Heart left ventricle (tissue), 16 donors: ENCODE measurements at regions not wholly inside any gene's neighbourhood (a gene's known extent, or its start where the extent isn't known, plus 50 kb on each side); places are given as distances from the start of the nearest gene placed in this dataset.
A peak's percentile ranks its signal among the peaks of the same experiment; 100 is the strongest.

Experiments used
- ATAC-seq, 4 donors: fragments of 200-7000 bp; cut with Tn5 transposase; one replicate each; pipeline ENCODE4 v1.9.1; 2020 to 2022; ENCODE audit warnings: moderate library complexity in 4 of 4, mild to moderate bottlenecking in 3 of 4, moderate number of reproducible peaks in 1 of 4
- DNase-seq, 5 donors: peaks; one replicate each; pipeline ENCODE4 v3.0.0-alpha.2; 2020
- H3K27ac ChIP-seq, 12 donors: fragments of 200-600 bp; sonication (generic) in 4 of 12; one replicate each; pipeline versions ENCODE4 v1.5.0 to v1.8.0; 2016 to 2022; ENCODE audit warnings: mild to moderate bottlenecking in 2 of 12
- H3K27me3 ChIP-seq, 9 donors: fragments of 200-600 bp; sonication (generic) in 2 of 9; one replicate each; pipeline versions ENCODE4 v1.5.1 to v1.8.0; 2016 to 2022; ENCODE audit warnings: mild to moderate bottlenecking in 3 of 9
- H3K36me3 ChIP-seq, 9 donors: fragments of 200-600 bp; sonication (generic) in 2 of 9; one replicate each; pipeline versions ENCODE4 v1.5.0 to v1.8.0; 2018 to 2022; ENCODE audit warnings: mild to moderate bottlenecking in 2 of 9
- H3K4me1 ChIP-seq, 12 donors: fragments of 200-600 bp; sonication (generic) in 4 of 12; one replicate each; pipeline versions ENCODE4 v1.5.0 to v1.8.0; 2016 to 2022; ENCODE audit warnings: mild to moderate bottlenecking in 3 of 12
- H3K4me3 ChIP-seq, 12 donors: fragments of 200-600 bp; sonication (generic) in 4 of 12; one replicate each; pipeline versions ENCODE4 v1.5.0 to v1.8.0; 2017 to 2022; ENCODE audit warnings: mild to moderate bottlenecking in 9 of 12, moderate library complexity in 4 of 12
- H3K9me3 ChIP-seq, 12 donors: fragments of 200-600 bp; sonication (generic) in 4 of 12; one replicate each; pipeline versions ENCODE4 v1.5.0 to v1.8.0; 2016 to 2022; ENCODE audit warnings: mild to moderate bottlenecking in 1 of 12
- CTCF ChIP-seq, 12 donors: fragments of 200-600 bp; sonication (generic) in 4 of 12; IDR thresholded peaks; one replicate each; pipeline versions ENCODE4 v1.5.0 to v1.8.0; 2018 to 2022; ENCODE audit warnings: antibody characterized with exemption in 12 of 12, mild to moderate bottlenecking in 5 of 12
- POLR2A ChIP-seq, 2 donors: fragments of 450-650 bp; IDR thresholded peaks; one replicate each; pipeline ENCODE4 v1.6.1; 2017; ENCODE audit warnings: antibody characterized with exemption in 2 of 2, mild to moderate bottlenecking in 2 of 2, moderate library complexity in 2 of 2
- WGBS, 4 donors: extraction: QIAGEN DNeasy Blood & Tissue Kit in 2 of 4; methylation state at CpG; one replicate each; pipeline versions ENCODE4 v1.1.5 to v1.1.7; 2013 to 2018; 5-methylcytosine and 5-hydroxymethylcytosine counted together
- intact Hi-C, 10 donors: fragments of 100-400 bp; cut with DNase I; formaldehyde crosslinking; loops; one replicate each; pipeline versions ENCODE4 v1.11.1 to v1.14.2; 2022
- donor health status: ischemic (EF 13 %, LVEDD 7.1; RV severe dilation, severe dysfunction).
- donor health status: healthy with polysubstance abuse.
- donor health status: DM: no; HTN: yes; CAD: no.
- donor health status: DM: no; HTN: no; CAD: no.
- donor health status: ischemic (EF 25% LVEDD 6.9; RV normal size, moderate dysfunction).
- donor health status: ischemic (EF 25% LVEDD 5.7; RV mildly dilated, moderate dysfunction).
- donor health status: healthy.
- donor health status: DM: yes; HTN: yes; CAD: no.
- donor health status: ischemic (EF 35%, LVEDD 5.7; RV mildly dilated, moderate dysfunction).
- donor health status: nonischemic (EF 11% LVEDD 7.7; RV severe dilation, severe dysfunction).
- donor health status: DM: yes; HTN: yes; CAD: no.
- donor health status: PGD.
- donor health status: ischemic (EF 29% LVEDD 5.4; RV normal size, mild dysfunction).
- donor health status: nonischemic (EF 23%, LVEDD 6.1; RV moderate dilation, normal function).

- no peaks in the 10 kb centered on the region for H3K27me3 ChIP-seq
- no peak overlapping the region for H3K27ac ChIP-seq
- peaks cover 0 to 18% (median 3%) of the 10 kb centered on the region in 12 donors for H3K4me1 ChIP-seq
- no peaks in the 10 kb centered on the region for H3K36me3 ChIP-seq
- TF ChIP-seq POLR2A (IDR thresholded peaks at IDR 0.05) (no peak), CTCF (IDR thresholded peaks at IDR 0.05) (no peak)
- DNase-seq, result no peak
- H3K9me3 ChIP-seq, result no peaks in the 10 kb centered on the region
- ATAC-seq, result no peak
- 84 to 98% (median 89%) methylated on average over 5 of the region's 5 CpGs for WGBS, 4 donors
- no peak overlapping the region for H3K4me3 ChIP-seq
- intact Hi-C loops, result no loop called here
Observed at GRCh38 chr7:131610007-131610406, 53.6 kb upstream of the PODXL start.

GRCh38 chr7:131608116-131608500 is 51.7 kb upstream of the PODXL start:
- intact Hi-C loops, result no loop called here
- Histone ChIP-seq H3K27ac (no peak overlapping the region), H3K4me3 (no peak overlapping the region), H3K27me3 (no peaks in the 10 kb centered on the region), H3K9me3 (no peaks in the 10 kb centered on the region), H3K4me1 (peaks cover 0 to 19% (median 3%) of the 10 kb centered on the region in 12 donors), H3K36me3 (no peaks in the 10 kb centered on the region)
- no peak for TF ChIP-seq POLR2A (IDR thresholded peaks at IDR 0.05)
- TF ChIP-seq CTCF (IDR thresholded peaks at IDR 0.05), result no peak
- no peak for DNase-seq
- ATAC-seq, result no peak
- WGBS, 4 donors, result 66 to 79% (median 72%) methylated on average over 5 of the region's 5 CpGs

GRCh38 chr7:131607291-131608115 is 51.1 kb upstream of the PODXL start:
- intact Hi-C loops, result no loop called here
- DNase-seq (no peak), ATAC-seq (no peak)
- peaks cover 0 to 20% (median 3%) of the 10 kb centered on the region in 12 donors for H3K4me1 ChIP-seq
- H3K36me3 ChIP-seq, result no peaks in the 10 kb centered on the region
- no peak for TF ChIP-seq POLR2A (IDR thresholded peaks at IDR 0.05)
- no peaks in the 10 kb centered on the region for H3K9me3 ChIP-seq
- no peaks in the 10 kb centered on the region for H3K27me3 ChIP-seq
- H3K4me3 ChIP-seq, result no peak overlapping the region
- 54 to 91% (median 76%) methylated on average over 11 to 21 of the region's 21 CpGs for WGBS, 4 donors
- H3K27ac ChIP-seq, result no peak overlapping the region

- DNase-seq (no peak), ATAC-seq (peak in 2 of 4 donors; percentile 12 to 36)
- WGBS, 4 donors, result 83 to 92% (median 88%) methylated on average over 11 of the region's 11 CpGs
- Histone ChIP-seq H3K27ac (no peak overlapping the region), H3K4me1 (peaks cover 0 to 25% (median 3%) of the 10 kb centered on the region in 12 donors), H3K9me3 (no peaks in the 10 kb centered on the region), H3K4me3 (no peak overlapping the region), H3K27me3 (no peaks in the 10 kb centered on the region), H3K36me3 (no peaks in the 10 kb centered on the region)
- intact Hi-C loops, result no loop called here
- TF ChIP-seq POLR2A (IDR thresholded peaks at IDR 0.05) (no peak), CTCF (IDR thresholded peaks at IDR 0.05) (no peak)
Observed at GRCh38 chr7:131606346-131607290, 50.2 kb upstream of the PODXL start.
